ENCODE measurements at regions not wholly inside any gene's neighbourhood (a gene's known extent, or its start where the extent isn't known, plus 50 kb on each side); places are given as distances from the start of the nearest gene placed in this dataset.

- Mint-ChIP-seq H3K4me3 (no peak overlapping the region), H3K9me3 (peaks cover 0 to 5% of the 10 kb centered on the region in 2 donors), H3K4me1 (no peaks in the 10 kb centered on the region), H3K27ac (no peak overlapping the region), H3K27me3 (ENCODE audit: low read depth in 2 of 2) (peaks cover 0 to 2% of the 10 kb centered on the region in 2 donors), H3K36me3 (no peaks in the 10 kb centered on the region)
- DNase-seq (no peak), ATAC-seq (no peak)
- H3K36me3 ChIP-seq (ENCODE audit: control insufficient read depth, insufficient read depth, low read length): no peaks in the 10 kb centered on the region
- 52% methylated on average over 6 of the region's 8 CpGs for WGBS (ENCODE audit: insufficient coverage)
- no peak overlapping the region for H3K27ac ChIP-seq (ENCODE audit: low read length)
- H3K9me3 ChIP-seq (ENCODE audit: control insufficient read depth, insufficient read depth, low read length): no peaks in the 10 kb centered on the region
- intact Hi-C loops (cut with micrococcal nuclease): no loop called here
- H3K4me1 ChIP-seq (ENCODE audit: control insufficient read depth, insufficient read depth, low read length): no peaks in the 10 kb centered on the region
- no peak for TF ChIP-seq CTCF (IDR thresholded peaks at IDR 0.05)
- no peaks in the 10 kb centered on the region for H3K27me3 ChIP-seq (ENCODE audit: control insufficient read depth, insufficient read depth, low read length)
- H3K4me3 ChIP-seq (ENCODE audit: low read length): no peak overlapping the region
Observed at GRCh38 chr20:7710440-7710839, 229.8 kb downstream of the HAO1 start.

- Histone ChIP-seq H3K4me3 (ENCODE audit: low read length) (no peak overlapping the region), H3K4me1 (ENCODE audit: control insufficient read depth, insufficient read depth, low read length) (no peaks in the 10 kb centered on the region), H3K9me3 (ENCODE audit: control insufficient read depth, insufficient read depth, low read length) (no peaks in the 10 kb centered on the region), H3K36me3 (ENCODE audit: control insufficient read depth, insufficient read depth, low read length) (no peaks in the 10 kb centered on the region), H3K27me3 (ENCODE audit: control insufficient read depth, insufficient read depth, low read length) (no peaks in the 10 kb centered on the region), H3K27ac (ENCODE audit: low read length) (no peak overlapping the region)
- ATAC-seq (no peak), DNase-seq (no peak)
- no peak for TF ChIP-seq CTCF (IDR thresholded peaks at IDR 0.05)
- H3K27ac Mint-ChIP-seq: no peak overlapping the region
- no peaks in the 10 kb centered on the region for H3K4me1 Mint-ChIP-seq
- no peak overlapping the region for H3K4me3 Mint-ChIP-seq
- intact Hi-C loops (cut with micrococcal nuclease): no loop called here
- no peaks in the 10 kb centered on the region for H3K27me3 Mint-ChIP-seq (ENCODE audit: low read depth in 2 of 2)
- peaks cover 2 to 4% of the 10 kb centered on the region in 2 donors for H3K9me3 Mint-ChIP-seq
- WGBS (ENCODE audit: insufficient coverage): no CpG with 5 or more reads among the region's 1 CpG
- H3K36me3 Mint-ChIP-seq: no peaks in the 10 kb centered on the region
Observed at GRCh38 chr20:7712661-7713060, 227.6 kb downstream of the HAO1 start.

- peaks cover 2 to 4% of the 10 kb centered on the region in 2 donors for H3K9me3 Mint-ChIP-seq
- no peaks in the 10 kb centered on the region for H3K36me3 Mint-ChIP-seq
- no peak overlapping the region for H3K27ac Mint-ChIP-seq
- WGBS (ENCODE audit: insufficient coverage): 86% methylated on average over 1 of the region's 1 CpG
- no peaks in the 10 kb centered on the region for H3K9me3 ChIP-seq (ENCODE audit: control insufficient read depth, insufficient read depth, low read length)
- H3K36me3 ChIP-seq (ENCODE audit: control insufficient read depth, insufficient read depth, low read length): no peaks in the 10 kb centered on the region
- H3K4me3 Mint-ChIP-seq: no peak overlapping the region
- H3K27me3 ChIP-seq (ENCODE audit: control insufficient read depth, insufficient read depth, low read length): no peaks in the 10 kb centered on the region
- no peak for ATAC-seq
- intact Hi-C loops (cut with micrococcal nuclease): no loop called here
- H3K4me3 ChIP-seq (ENCODE audit: low read length): no peak overlapping the region
- H3K27ac ChIP-seq (ENCODE audit: low read length): no peak overlapping the region
- no peak for TF ChIP-seq CTCF (IDR thresholded peaks at IDR 0.05)
- H3K4me1 Mint-ChIP-seq: no peaks in the 10 kb centered on the region
- H3K27me3 Mint-ChIP-seq (ENCODE audit: low read depth in 2 of 2): no peaks in the 10 kb centered on the region
- no peak for DNase-seq
- no peaks in the 10 kb centered on the region for H3K4me1 ChIP-seq (ENCODE audit: control insufficient read depth, insufficient read depth, low read length)
Observed at GRCh38 chr20:7714549-7714948, 225.7 kb downstream of the HAO1 start.

- intact Hi-C loops (cut with micrococcal nuclease): no loop called here
- 91% methylated on average over 5 of the region's 6 CpGs for WGBS (ENCODE audit: insufficient coverage)
Observed at GRCh38 chr20:7716286-7716972, 223.8 kb downstream of the HAO1 start.

More at GRCh38 chr20:7716286-7716972, 223.8 kb downstream of the HAO1 start:
- H3K4me3 Mint-ChIP-seq: no peak overlapping the region
- Histone ChIP-seq H3K27me3 (ENCODE audit: control insufficient read depth, insufficient read depth, low read length) (no peaks in the 10 kb centered on the region), H3K4me1 (ENCODE audit: control insufficient read depth, insufficient read depth, low read length) (no peaks in the 10 kb centered on the region), H3K9me3 (ENCODE audit: control insufficient read depth, insufficient read depth, low read length) (no peaks in the 10 kb centered on the region), H3K27ac (ENCODE audit: low read length) (no peak overlapping the region), H3K4me3 (ENCODE audit: low read length) (no peak overlapping the region), H3K36me3 (ENCODE audit: control insufficient read depth, insufficient read depth, low read length) (no peaks in the 10 kb centered on the region)
- peaks cover 4% of the 10 kb centered on the region in 2 donors for H3K9me3 Mint-ChIP-seq
- H3K27ac Mint-ChIP-seq: no peak overlapping the region
- TF ChIP-seq CTCF (IDR thresholded peaks at IDR 0.05): no peak
- no peaks in the 10 kb centered on the region for H3K4me1 Mint-ChIP-seq
- no peak for DNase-seq
- ATAC-seq: no peak
- H3K27me3 Mint-ChIP-seq (ENCODE audit: low read depth in 2 of 2): no peaks in the 10 kb centered on the region
- no peaks in the 10 kb centered on the region for H3K36me3 Mint-ChIP-seq

Measured in natural killer cell (primary cell).